Muscle of back (tissue), 3 donors: ENCODE measurements at regions not wholly inside any gene's neighbourhood (a gene's known extent, or its start where the extent isn't known, plus 50 kb on each side); places are given as distances from the start of the nearest gene placed in this dataset.
A peak's percentile ranks its signal among the peaks of the same experiment; 100 is the strongest.
"Not testable (repeated sequence)": the region's sequence is repeated elsewhere in the genome, so short reads cannot be mapped to it uniquely, and the experiment has no call there.

Experiments
- DNase-seq, 3 donors: peaks; one replicate each; pipeline versions ENCODE4 v3.0.0 to v3.0.0-alpha.2; 2013

DNA sequence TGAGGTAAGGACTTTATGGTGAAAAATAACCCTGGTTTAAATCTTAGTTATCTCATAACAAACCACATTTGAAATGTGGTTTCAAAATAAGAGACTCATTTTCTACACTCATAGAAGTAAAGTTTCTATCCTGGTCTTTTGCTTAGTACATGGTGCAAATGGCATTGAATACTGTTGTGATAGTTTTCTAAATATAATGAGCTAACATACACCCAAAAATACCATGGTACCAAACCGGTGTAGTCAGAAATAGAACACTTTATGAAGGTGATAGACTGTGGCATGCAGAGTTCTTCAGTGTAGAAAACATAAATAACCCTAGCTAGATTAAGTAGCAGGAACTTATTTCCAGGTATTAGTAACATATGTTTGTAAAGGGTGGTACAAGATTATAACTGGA, 629.4 kb downstream of the PLOD2 start:
- DNase-seq, result no peak

DNA sequence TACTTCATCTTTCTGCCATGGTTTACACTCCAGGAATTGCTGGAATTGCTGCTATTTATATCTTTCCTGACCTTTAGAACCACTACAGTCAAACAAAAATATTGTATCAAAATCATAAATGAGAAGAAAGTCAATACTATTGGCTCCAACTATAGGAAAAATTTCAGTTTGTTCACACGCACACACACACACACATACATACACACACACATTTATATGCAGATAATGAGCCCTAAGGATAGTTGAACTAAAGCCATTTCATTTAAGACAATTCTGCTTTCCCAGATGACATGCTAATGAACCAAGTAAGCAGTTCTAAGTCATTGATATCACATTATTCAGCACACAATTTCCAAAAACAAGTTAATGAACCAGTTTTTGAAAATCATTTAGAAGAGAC, 627.3 kb downstream of the PLOD2 start:
- DNase-seq, result peak in 1 of 3 donors; percentile 11

DNA sequence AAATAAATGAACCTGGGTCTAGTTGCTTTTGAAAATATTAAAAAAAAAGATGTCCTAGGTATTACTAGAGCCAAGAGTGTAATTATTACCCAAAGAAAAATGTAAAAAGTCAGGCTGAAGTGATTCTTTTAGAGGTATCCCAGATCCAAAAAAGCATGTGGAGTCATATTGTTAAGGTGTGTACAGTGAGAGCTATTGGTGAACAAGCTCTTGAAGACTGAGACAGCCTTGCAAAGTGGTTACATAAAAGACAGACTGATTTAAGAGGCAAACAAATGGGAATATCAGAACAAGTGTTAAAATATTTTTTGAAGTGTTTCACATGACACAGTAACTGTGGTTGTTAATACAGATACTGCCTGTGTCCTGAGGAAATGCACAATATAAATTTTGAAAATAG, 624.5 kb downstream of the PLOD2 start:
- DNase-seq, result no peak

DNA sequence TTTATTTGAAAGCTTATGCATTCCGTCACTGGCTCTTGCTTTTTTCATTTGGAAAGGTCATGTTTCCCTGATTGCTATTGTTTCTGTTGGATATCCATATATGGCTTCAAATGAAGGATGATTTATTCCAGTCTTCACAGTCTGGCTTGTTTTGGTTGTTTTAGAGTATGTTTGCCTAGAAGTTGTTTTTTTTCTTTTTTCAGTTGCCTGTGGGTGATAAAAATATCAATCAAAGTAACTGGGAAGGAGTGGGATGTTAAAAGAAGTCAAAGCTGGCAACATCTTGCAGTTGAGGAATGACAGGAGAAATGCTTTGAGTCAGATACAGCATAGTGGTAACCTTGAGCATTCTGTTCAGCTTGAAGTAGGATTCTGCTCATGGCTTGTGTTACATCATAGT, 610.5 kb downstream of the PLOD2 start:
- DNase-seq, result no peak

DNA sequence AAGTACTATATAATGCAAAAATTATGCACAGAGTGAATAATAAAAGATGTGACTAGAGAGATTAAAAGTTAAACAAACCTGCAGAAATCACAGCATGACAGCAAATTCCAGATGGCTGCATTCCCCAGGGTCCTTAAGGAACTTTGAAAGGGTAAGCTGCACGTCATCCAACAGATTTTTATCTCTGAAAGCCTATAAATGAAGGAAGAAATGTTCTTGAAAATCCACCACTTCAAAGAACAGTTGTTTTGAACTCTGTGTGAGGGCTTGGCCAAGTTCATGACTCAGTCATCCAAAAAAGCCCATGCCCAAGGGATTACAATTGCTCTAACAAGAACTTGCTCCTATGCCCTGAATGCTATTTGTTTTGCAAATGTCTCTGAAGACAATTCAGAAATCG, 603.6 kb downstream of the PLOD2 start:
- peak; percentile 7 to 30 (median 11) for DNase-seq

DNA sequence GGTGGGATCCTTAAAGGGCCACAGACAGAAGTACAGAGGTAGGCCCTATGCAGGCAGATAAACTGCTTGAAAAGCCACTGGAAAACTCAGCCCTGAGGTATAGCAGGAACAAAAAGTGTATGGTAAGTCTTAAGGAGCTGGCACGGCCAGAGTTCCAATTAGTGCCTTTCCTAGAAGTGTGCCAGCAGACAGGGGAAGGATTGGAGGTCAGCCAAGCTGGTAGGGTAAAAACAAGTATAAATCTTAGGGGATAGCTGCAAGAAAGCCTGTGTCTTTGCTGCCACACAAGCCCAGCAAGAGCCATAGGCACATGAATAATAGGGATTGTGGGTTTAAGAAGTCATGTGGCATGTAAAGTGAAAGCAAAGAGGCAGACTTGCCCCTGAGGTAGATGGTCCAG, 582.5 kb downstream of the PLOD2 start:
- no peak for DNase-seq

DNA sequence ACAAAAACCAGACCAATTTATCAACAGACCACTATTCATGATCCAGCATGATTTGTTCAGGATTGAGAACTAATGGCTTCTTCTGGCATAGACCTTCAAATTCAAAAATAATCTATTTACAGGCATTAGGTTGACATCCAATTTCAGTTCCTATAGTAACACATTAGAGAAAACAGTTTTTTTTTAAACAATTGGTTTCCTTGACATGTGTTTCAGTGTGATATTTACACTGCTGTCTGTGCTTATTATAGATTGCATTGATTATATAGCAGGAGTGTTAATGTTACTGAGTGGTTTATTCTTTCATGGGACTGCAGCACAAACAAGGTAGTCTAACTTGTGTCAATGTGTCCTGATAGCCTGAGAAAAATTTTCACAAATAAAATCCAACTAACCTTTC, 579.3 kb downstream of the PLOD2 start:
- DNase-seq, result no peak

DNA sequence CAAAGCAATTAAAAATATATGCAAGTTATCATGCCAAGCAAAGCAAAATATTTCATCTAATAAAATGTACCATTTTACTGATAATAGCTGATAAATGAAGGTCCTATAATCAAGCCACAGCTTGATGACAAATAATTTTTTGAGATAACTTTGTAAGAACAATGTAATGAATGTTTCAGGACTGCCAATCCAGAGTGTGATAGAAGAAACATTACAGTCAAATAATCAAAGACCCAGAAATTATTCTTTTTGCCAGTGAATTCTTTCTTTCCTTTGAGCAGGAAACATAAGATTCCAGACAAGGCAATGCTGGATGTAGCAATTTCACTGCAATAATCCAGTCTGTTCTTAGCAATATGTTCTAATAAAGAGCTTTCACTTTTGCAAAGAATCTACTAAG, 556.1 kb downstream of the PLOD2 start:
- no peak for DNase-seq

DNA sequence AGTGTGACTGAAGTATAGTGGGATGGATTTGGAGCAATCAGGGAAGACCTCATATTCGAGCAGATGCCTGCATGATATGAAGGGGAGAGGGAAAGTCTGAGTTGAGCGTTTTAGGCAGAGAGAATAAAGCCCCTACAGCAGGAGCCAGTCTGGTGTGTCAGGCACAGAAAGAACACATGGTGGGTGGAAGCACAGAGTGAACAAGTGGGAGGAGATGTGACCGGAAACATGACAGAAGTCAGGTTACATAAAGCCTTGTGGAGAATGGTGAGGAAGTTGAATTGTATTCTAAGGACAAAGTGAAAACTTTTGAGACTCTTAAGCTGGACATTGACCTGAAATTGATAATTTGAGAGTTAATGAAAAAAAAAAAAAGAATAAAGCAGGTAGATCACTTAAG, 541.0 kb downstream of the PLOD2 start:
- DNase-seq, result no peak

DNA sequence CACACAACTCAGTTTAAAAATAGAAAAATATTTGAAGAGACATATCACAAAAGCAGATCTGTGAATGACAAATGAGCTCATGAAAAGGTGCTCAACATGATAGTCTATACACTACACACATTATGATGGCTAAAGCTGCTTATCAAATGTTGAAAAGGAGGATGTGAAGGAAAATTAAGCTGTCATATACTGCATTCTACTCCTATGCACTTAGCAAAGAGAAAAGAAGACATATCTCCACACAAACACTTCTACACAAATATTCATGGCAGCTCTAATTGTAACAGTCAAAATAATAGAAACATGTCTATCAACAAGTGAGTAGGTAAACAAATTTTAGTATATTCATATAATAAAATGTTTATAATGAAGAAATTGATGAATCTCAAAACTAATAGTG, 540.5 kb downstream of the PLOD2 start:
- no peak for DNase-seq

DNA sequence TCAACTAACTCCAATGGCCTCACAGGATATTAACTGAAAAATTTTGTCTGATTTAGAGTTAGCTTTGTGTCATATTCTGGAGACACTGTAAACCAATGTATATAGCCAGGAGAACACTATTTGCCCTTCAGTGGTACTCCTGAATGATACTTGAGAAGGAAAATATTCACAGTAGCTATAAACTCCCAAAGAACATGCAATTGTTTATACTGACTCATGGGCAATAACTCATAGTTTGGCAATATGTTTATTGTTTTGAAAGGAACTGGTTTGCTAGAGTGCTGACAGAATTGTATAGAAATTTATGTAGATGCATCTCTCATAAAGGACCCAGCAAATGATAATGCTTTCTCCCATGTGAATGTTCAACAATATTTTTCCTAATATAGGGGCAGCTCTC, 537.6 kb downstream of the PLOD2 start:
- DNase-seq, result no peak

DNA sequence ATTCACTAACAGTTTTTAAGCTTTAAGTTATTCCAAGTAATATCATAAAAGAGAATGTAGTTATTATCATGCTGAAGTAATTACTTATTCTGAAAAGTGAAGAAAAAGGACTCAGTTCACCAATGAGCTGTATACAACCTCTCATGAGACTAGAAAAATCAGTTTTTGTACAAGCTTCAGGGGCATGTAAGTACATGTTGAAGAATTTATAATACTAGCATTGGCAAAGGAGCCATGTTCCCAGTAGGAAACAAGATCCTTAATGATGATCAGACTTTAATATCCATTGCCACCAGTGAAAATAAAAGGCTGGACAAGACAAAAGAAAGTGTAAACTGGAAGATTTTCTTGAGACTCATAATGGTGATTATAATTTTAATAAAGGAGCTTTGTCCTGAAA, 532.8 kb downstream of the PLOD2 start:
- no peak for DNase-seq

DNA sequence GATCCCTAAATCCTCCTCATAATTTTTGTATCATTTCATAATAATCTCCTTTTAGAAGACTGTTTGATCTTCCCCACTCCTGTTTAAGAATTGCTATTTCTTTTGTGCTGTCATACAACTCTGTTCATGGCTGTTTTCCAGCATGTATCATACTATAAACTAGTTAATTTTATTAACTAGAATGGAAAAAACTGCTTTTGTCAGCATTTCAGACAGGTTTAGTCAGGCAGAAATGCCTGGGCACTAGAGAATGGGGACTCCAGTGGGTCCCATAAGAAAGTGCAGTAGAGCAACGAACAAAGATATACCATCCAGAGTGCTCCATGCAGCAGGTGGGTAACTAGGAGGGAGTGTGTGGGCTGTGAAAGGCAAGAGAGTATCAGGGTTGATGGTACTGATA, 523.9 kb downstream of the PLOD2 start:
- no peak for DNase-seq

DNA sequence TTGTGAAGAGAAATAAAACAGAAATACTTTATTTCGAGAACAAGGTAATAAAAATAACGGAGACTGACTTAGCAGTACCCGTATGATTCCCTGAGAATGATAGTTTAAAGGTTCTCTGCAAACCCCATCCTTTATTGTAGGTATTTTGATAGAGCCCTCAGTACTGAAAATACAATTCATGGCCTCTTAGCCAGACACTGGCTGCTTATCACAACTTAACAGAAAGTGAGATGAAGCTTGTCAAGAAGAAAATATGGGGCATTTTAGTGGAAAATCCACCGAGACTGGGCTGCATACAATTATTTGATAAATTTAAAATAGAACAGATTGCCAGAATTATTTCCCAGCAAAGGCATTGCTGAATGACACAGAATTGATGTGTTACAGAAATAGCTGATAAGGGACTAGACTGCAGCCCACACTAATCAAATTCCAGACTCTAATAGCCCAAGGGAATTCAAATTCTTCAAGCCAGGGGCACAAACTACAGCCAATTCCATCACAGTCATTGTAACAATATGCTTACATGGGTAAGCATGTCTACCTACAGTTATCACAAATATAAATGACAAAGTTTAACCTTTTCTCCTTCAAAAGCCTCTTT, 521.9 kb downstream of the PLOD2 start:
- no peak for DNase-seq

DNA sequence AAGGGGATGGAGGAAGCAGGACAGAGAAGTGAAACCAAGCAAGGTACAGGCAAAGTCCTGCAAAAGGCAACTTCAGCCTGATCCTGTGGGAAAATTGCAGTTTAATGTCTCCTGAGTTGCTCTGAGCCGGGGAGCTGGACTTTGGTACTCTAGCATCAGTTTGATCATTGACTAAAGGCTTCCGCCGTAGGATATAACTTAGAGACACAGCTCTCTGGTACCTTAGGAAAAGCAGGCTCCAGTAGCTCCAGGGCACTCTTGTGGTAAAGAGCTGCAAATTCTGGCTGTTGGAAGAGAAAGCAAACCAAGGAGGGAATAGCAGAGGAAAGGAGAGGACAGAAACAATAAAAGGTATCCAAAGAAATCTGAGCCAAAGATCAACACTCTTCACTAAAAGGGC, 521.1 kb downstream of the PLOD2 start:
- no peak for DNase-seq

DNA sequence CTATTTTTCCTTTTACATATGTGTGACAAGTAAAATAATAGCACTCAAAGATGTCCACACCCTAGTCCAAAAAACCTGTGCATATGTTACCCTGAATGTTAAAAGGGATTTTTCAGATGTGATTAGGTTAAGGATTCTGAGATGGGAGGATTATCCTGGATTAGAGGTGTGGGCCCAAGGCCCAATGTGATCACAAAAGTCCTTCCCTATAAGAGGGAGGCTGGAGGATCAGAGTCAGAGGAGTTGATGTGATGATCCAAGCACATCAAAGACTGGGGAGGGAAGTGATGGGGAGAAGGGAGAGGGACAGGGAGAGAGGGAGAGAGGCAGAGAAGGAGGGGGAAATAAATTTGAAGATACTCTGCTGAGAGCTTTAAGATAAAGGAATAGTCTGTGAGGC, 512.6 kb downstream of the PLOD2 start:
- no peak for DNase-seq

DNA sequence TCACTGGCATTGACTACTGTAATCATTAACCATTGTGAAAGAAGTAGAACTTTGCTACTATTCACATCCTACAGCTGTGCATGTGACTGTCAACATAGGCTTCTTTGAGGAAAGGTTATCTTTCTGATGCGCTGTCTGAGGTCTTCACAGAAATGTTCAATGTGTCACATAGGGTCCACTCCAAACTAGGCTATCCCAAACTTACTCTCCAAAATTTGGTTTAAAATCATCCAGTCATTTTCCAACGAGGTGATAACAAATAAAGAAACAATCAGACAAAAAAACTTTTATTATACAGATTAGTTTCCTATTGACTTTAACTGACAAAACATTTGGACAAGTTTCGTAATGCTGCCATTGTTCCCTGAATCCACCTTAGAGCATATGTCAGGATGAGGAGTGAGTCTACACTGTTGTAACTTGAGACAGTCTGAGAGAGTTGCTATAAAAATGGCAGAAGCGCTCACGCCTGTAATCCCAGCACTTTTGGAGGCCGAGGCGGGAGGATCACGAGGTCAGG, 511.6 kb downstream of the PLOD2 start:
- DNase-seq, result no peak

DNA sequence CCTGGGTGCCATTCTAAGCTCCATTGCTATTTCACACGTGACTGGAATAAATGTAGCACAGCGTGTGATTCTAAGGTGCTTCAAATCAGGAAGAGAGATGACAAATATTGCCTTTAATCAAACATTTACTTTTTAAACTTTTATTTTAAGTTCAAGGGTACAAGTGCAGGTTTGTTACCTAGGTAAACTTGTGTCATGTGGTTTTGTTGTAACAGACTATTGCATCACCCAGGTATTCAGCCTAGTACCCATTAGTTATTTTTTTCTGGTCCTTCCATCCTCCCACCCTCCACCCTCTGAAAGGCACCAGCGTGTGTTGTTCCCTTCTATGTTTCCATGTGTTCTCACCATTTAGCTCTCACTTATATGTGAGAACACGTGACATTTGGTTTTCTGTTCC, 510.8 kb downstream of the PLOD2 start:
- no peak for DNase-seq

DNA sequence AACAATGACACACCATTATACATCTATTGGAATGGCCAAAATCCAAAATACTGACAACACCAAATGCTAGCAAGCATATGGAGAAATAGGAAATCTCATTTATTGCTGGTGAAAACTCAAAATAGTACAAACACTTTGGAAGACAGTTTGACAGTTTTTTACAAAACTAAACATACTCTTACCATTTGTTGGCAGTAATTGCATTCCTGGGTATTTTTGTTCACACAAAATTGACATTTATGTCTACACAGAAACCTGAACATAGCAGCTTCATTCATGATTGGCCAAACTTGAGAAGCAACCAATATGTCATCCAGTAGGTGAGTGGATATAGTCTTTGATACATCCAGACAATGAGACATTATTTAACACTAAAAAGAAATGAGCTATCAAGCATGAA, 489.9 kb downstream of the PLOD2 start:
- DNase-seq, result no peak

DNA sequence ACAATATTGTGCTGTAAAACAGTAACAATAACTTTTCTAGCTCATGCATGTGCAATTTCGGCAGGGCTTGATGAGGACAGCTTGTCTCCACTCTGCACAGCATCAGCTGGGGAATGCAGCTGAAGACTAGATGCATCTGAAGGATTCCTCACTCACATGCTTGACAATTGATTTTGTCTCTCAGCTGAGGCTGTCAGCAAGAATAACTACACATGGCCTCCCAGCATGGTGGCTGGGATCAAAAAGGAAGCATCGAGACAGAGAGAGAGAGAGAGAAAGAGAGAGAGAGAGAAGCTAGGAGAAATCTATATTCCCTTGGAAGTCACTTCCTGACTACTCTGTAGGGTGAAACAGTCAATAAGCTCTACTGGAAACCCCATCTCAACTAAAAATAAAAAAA, 487.1 kb downstream of the PLOD2 start:
- DNase-seq, result no peak

DNA sequence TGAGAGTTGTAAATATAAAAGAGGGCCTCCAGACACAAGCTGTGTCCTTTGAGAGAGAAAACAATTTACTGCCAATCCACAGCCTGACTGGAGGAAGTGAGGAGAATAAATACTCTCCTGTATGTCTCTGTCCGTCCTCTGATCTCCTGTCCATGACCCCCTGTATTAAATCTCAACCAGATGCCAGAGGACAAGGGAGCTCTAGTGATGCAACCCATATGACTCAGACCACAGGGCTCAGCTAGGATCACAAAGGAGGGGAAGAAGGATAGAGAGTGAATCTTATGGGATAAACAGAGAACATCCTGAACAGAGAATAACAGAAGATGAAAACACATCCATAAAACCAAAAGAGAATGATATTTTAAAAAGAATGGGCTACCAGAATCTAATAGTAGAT, 482.6 kb downstream of the PLOD2 start:
- DNase-seq, result no peak

DNA sequence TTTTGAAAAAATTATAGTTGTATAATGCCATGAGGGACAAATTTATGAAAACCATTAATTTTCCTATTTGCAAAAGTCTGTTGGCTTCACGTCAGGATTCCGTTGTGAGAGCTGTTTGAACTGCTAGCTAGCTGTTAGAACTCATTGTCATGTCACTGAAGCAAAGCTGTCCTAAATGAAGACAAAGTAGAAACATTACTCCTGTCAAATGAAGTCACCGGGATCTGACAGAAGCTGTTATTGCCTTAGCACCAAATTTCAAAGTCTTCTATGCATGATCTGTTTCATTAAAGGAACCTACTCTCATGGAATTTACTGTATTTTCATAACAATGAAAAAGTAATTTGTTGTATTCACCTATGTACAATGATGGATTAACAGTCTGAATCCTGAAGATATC, 479.8 kb downstream of the PLOD2 start:
- DNase-seq, result no peak

DNA sequence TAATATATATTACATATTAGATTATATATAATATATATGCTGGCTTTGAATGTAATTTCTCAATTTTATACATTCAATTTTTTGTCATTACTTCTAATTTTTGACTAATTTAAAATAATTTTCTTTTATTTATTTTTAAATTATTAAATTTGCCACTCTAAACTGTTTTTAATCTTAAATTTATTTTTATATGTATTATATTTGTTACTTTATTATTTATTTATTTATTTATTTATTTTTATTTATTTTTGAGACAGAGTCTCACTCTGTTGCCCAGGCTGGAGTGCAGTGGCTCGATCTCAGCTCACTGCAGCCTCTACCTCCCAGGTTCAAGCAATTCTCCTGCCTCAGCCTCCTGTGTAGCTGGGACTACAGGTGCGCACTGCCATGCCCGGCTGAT, 473.0 kb downstream of the PLOD2 start:
- DNase-seq, result not testable (repeated sequence)

DNA sequence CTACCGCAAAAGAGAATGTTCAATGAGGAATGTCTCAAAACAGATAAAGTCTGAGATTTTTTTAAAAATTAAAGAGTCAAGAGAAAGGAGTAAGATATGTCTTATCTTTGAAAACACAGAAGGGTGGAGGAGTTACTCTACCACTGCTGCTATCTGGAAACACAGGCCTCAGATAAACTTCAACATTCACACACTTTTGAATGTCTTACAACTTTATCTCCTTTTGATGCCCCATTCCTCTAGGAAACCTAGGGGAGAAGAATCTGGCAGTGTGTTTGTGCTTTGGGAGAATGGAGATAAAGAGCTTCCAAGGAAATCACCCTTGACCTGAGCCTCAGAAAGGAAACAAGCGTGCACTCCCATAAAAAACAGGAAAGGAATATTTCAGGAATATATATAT, 468.2 kb downstream of the PLOD2 start:
- no peak for DNase-seq

DNA sequence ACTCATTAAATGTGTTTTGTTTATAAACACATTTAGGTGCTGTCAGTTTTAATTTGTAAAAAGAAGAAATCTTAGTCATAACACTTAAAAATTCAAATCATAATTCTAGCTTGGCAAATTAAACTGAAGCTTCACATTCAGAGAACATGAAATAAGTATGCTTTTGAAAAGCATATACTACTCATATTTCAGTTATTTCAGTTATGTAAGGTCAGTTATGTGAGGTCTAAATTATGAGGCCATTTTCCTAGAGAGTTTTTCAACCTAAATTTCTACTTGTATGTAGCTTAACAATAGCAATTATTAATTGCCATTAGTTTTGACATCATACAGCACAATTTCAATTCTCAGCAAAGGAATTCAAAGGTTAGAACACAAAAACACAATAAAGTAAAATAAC, 465.0 kb downstream of the PLOD2 start:
- DNase-seq, result no peak
